WTC11 (cell line): ENCODE measurements at regions not wholly inside any gene's neighbourhood (a gene's known extent, or its start where the extent isn't known, plus 50 kb on each side); places are given as distances from the start of the nearest gene placed in this dataset.

Experiments
- ATAC-seq: fragments of 200-7000 bp; cut with Tn5 transposase; 2 replicates; pipeline ENCODE4 v1.10.0; 2021; ENCODE audit warnings: mild to moderate bottlenecking, moderate library complexity
- CTCF ChIA-PET: fragments of 300-600 bp; sonication (Branson Sonifier 250); formaldehyde crosslinking; loops from one replicate; lab custom pipeline; 2021; ENCODE audit warnings: antibody characterized with exemption; lab: Charles Lee
- POLR2A ChIA-PET: fragments of 350-600 bp; sonication (Branson Sonifier 250); formaldehyde crosslinking; loops from one replicate; lab custom pipeline; 2021; ENCODE audit warnings: antibody characterized with exemption; lab: Charles Lee
- DNase-seq: peaks from one replicate; pipeline ENCODE4 v3.0.0; 2021; ENCODE audit warnings: low spot score
- H3K27ac Mint-ChIP-seq: 2 replicates; pipeline ENCODE4 v1.8.0; 2021; ENCODE audit warnings: mixed read lengths
- H3K27me3 Mint-ChIP-seq: 2 replicates; pipeline ENCODE4 v1.8.0; 2021; ENCODE audit warnings: low read depth, mild to moderate bottlenecking, moderate library complexity, mixed read lengths
- H3K36me3 Mint-ChIP-seq: 2 replicates; pipeline ENCODE4 v1.8.0; 2021; ENCODE audit warnings: mixed read lengths
- H3K4me1 Mint-ChIP-seq: 2 replicates; pipeline ENCODE4 v1.8.0; 2022; ENCODE audit warnings: mixed read lengths
- H3K4me3 Mint-ChIP-seq: 2 replicates; pipeline ENCODE4 v1.8.0; 2021; ENCODE audit warnings: mild to moderate bottlenecking, moderate library complexity, mixed read lengths
- H3K9me3 Mint-ChIP-seq: 2 replicates; pipeline ENCODE4 v1.8.0; 2021; ENCODE audit warnings: mixed read lengths
- ELF4 ChIP-seq: sonication (generic); formaldehyde crosslinking; IDR thresholded peaks from 2 replicates; pipeline ENCODE4 v1.8.1; 2022; ENCODE audit warnings: low read depth, mild to moderate bottlenecking, moderate library complexity, missing genetic modification reagents
- EMX1 ChIP-seq: fragments of 250-450 bp; sonication (Bioruptor Pico); IDR thresholded peaks from 2 replicates; pipeline ENCODE4 v1.8.0; 2021; ENCODE audit warnings: mild to moderate bottlenecking
- FOXJ3 ChIP-seq: sonication (generic); formaldehyde crosslinking; IDR thresholded peaks from 2 replicates; pipeline ENCODE4 v1.9.0; 2021; ENCODE audit warnings: missing genetic modification reagents, mild to moderate bottlenecking, borderline replicate concordance
- FOXP1 ChIP-seq: sonication (generic); formaldehyde crosslinking; IDR thresholded peaks from 2 replicates; pipeline ENCODE4 v1.8.0; 2022; ENCODE audit warnings: missing genetic modification reagents, mild to moderate bottlenecking, moderate library complexity, borderline replicate concordance
- GRHL2 ChIP-seq: fragments of 250-450 bp; sonication (Bioruptor Pico); IDR thresholded peaks from 2 replicates; pipeline ENCODE4 v1.8.0; 2022; ENCODE audit warnings: mild to moderate bottlenecking, moderate library complexity; ENCODE audit not compliant: insufficient replicate concordance, severe bottlenecking
- MXD4 ChIP-seq: fragments of 250-450 bp; sonication (Bioruptor Pico); IDR thresholded peaks from 2 replicates; pipeline ENCODE4 v1.8.0; 2021; ENCODE audit warnings: mild to moderate bottlenecking, moderate library complexity, borderline replicate concordance
- MYBL2 ChIP-seq: sonication (generic); formaldehyde crosslinking; IDR thresholded peaks from 2 replicates; pipeline ENCODE4 v1.8.1; 2023; ENCODE audit warnings: mild to moderate bottlenecking, moderate library complexity, missing genetic modification reagents
- NFATC4 ChIP-seq: fragments of 250-450 bp; sonication (Bioruptor Pico); IDR thresholded peaks from 2 replicates; pipeline ENCODE4 v1.9.0; 2021; ENCODE audit warnings: mild to moderate bottlenecking
- NFE2L1 ChIP-seq: sonication (generic); formaldehyde crosslinking; IDR thresholded peaks from 2 replicates; pipeline ENCODE4 v1.8.1; 2023; ENCODE audit warnings: missing genetic modification reagents
- PRRX2 ChIP-seq: fragments of 250-450 bp; sonication (Bioruptor Pico); IDR thresholded peaks from 2 replicates; pipeline ENCODE4 v1.8.0; 2021; ENCODE audit warnings: mild to moderate bottlenecking
- TCF7 ChIP-seq: sonication (generic); formaldehyde crosslinking; IDR thresholded peaks from 2 replicates; pipeline ENCODE4 v1.8.0; 2022; ENCODE audit warnings: mild to moderate bottlenecking, low read depth, missing genetic modification reagents, moderate library complexity
- USF2 ChIP-seq: sonication (generic); formaldehyde crosslinking; IDR thresholded peaks from 2 replicates; pipeline ENCODE4 v1.8.1; 2023; ENCODE audit warnings: mild to moderate bottlenecking, missing genetic modification reagents, moderate library complexity
- ZNF121 ChIP-seq: sonication (generic); formaldehyde crosslinking; IDR thresholded peaks from 2 replicates; pipeline ENCODE4 v1.8.0; 2023; ENCODE audit warnings: missing genetic modification reagents
- ZNF232 ChIP-seq: sonication (generic); formaldehyde crosslinking; IDR thresholded peaks from 2 replicates; pipeline ENCODE4 v1.8.0; 2022; ENCODE audit warnings: mild to moderate bottlenecking, missing genetic modification reagents
- ZNF281 ChIP-seq: sonication (generic); formaldehyde crosslinking; IDR thresholded peaks from 2 replicates; pipeline ENCODE4 v1.8.0; 2023; ENCODE audit warnings: mild to moderate bottlenecking, missing genetic modification reagents
- ZNF396 ChIP-seq: fragments of 250-450 bp; sonication (Bioruptor Pico); IDR thresholded peaks from 2 replicates; pipeline ENCODE4 v1.8.0; 2021; ENCODE audit warnings: mild to moderate bottlenecking, moderate library complexity, borderline replicate concordance
- ZNF532 ChIP-seq: fragments of 250-450 bp; sonication (Bioruptor Pico); IDR thresholded peaks from 2 replicates; pipeline ENCODE4 v1.9.0; 2021; ENCODE audit warnings: mild to moderate bottlenecking, borderline replicate concordance
- TF ChIP-seq, protein P1 (sequence below): fragments of 250-450 bp; sonication (Bioruptor Pico); conservative IDR thresholded peaks from 2 replicates; pipeline ENCODE4 v1.9.0; 2021; ENCODE audit warnings: mild to moderate bottlenecking
- TF ChIP-seq, protein P2 (sequence below): sonication (generic); formaldehyde crosslinking; IDR thresholded peaks from 2 replicates; pipeline ENCODE4 v1.8.1; 2022; ENCODE audit warnings: mild to moderate bottlenecking, missing genetic modification reagents, moderate library complexity, borderline replicate concordance
- TF ChIP-seq, protein P3 (sequence below): sonication (generic); formaldehyde crosslinking; IDR thresholded peaks from 2 replicates; pipeline ENCODE4 v1.8.0; 2022; ENCODE audit warnings: mild to moderate bottlenecking, missing genetic modification reagents
- TF ChIP-seq, protein P4 (sequence below): sonication (generic); formaldehyde crosslinking; IDR thresholded peaks from 2 replicates; pipeline ENCODE4 v1.8.1; 2023; ENCODE audit warnings: mild to moderate bottlenecking, missing genetic modification reagents, moderate library complexity

DNA sequence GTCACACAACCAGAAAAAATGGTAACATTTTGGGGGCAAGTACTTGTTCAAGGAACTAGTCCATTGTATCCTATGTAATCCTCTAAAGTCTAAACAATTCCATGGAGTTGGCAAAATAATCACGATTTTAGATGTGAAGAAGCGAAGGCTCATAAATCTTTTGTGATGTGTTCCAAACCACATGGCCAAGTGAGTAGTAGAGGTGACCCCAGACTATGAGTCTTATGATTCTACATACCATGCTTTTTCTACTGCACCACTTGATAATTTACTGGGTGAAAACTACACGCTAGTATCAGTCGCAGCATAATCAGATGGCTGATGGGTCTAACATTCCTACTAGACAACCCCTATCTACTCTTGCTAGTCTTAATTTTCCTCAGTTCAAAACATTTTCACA lies 371.4 kb downstream of the OSR1 start:
- ATAC-seq: no peak
- Mint-ChIP-seq H3K36me3 (no peaks in the 10 kb centered on the region), H3K4me1 (peaks cover 26% of the 10 kb centered on the region), H3K9me3 (no peaks in the 10 kb centered on the region), H3K27ac (no peak overlapping the region), H3K27me3 (no peaks in the 10 kb centered on the region), H3K4me3 (no peak overlapping the region)
- no peak for DNase-seq
- POLR2A ChIA-PET: no interaction called here
- CTCF ChIA-PET: no interaction called here
- TF ChIP-seq, protein P1, sequence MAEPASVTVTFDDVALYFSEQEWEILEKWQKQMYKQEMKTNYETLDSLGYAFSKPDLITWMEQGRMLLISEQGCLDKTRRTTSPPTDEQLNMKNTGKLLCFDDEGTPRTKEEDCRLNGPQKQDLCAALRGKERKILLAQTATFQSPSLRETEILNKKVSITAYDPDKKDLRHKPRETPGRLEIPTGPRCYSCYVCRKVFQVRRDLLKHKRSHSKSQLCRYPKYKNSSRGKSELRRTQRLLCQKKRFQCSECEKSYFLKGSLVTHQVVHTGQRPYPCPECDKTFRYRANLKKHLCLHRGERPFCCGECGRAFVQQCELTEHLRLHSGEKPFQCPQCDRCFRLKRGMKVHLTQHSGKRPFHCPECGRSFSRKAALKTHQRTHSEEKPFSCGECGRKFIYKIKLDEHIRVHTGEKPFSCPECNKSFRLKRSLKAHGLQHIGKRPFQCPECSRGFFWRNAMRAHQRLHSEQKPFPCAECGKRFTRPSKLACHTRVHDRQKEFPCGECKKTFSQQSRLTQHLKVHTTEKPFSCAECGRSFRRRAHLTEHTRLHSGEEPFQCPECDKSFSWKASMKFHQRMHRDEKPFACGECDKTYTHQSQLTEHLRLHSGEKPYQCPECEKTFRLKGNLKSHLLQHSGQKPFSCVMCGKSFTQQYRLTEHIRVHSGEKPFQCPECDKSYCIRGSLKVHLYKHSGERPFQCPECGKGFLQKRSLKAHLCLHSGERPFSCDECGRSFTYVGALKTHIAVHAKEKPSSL (CRISPR knock-in tag): no peak
- TF ChIP-seq, protein P2, sequence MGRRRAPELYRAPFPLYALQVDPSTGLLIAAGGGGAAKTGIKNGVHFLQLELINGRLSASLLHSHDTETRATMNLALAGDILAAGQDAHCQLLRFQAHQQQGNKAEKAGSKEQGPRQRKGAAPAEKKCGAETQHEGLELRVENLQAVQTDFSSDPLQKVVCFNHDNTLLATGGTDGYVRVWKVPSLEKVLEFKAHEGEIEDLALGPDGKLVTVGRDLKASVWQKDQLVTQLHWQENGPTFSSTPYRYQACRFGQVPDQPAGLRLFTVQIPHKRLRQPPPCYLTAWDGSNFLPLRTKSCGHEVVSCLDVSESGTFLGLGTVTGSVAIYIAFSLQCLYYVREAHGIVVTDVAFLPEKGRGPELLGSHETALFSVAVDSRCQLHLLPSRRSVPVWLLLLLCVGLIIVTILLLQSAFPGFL: no peak
- TF ChIP-seq, protein P3, sequence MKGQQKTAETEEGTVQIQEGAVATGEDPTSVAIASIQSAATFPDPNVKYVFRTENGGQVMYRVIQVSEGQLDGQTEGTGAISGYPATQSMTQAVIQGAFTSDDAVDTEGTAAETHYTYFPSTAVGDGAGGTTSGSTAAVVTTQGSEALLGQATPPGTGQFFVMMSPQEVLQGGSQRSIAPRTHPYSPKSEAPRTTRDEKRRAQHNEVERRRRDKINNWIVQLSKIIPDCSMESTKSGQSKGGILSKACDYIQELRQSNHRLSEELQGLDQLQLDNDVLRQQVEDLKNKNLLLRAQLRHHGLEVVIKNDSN (CRISPR knock-in tag): no peak
- TF ChIP-seq ZNF232 (no peak), TCF7 (CRISPR knock-in tag) (no peak), EMX1 (CRISPR knock-in tag) (no peak), MYBL2 (CRISPR knock-in tag) (no peak), ZNF121 (no peak), FOXJ3 (CRISPR knock-in tag) (no peak), PRRX2 (CRISPR knock-in tag) (no peak)
- TF ChIP-seq, protein P4, sequence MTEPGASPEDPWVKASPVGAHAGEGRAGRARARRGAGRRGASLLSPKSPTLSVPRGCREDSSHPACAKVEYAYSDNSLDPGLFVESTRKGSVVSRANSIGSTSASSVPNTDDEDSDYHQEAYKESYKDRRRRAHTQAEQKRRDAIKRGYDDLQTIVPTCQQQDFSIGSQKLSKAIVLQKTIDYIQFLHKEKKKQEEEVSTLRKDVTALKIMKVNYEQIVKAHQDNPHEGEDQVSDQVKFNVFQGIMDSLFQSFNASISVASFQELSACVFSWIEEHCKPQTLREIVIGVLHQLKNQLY (CRISPR knock-in tag): no peak

GRCh38 chr2:18986046-18986445 lies 372.4 kb downstream of the OSR1 start:
- H3K36me3 Mint-ChIP-seq: no peaks in the 10 kb centered on the region
- ChIA-PET POLR2A (no interaction called here), CTCF (no interaction called here)
- no peak overlapping the region for H3K27ac Mint-ChIP-seq
- H3K4me3 Mint-ChIP-seq: no peak overlapping the region
- ATAC-seq (no peak), DNase-seq (no peak)
- H3K27me3 Mint-ChIP-seq: no peaks in the 10 kb centered on the region
- H3K9me3 Mint-ChIP-seq: no peaks in the 10 kb centered on the region
- H3K4me1 Mint-ChIP-seq: peaks cover 23% of the 10 kb centered on the region
- no peak for TF ChIP-seq ELF4 (CRISPR knock-in tag)
- TF ChIP-seq ZNF396 (CRISPR knock-in tag): no peak
- no peak for TF ChIP-seq NFATC4 (CRISPR knock-in tag)
- TF ChIP-seq ZNF281: no peak
- no peak for TF ChIP-seq NFE2L1 (CRISPR knock-in tag)
- no peak for TF ChIP-seq ZNF532 (CRISPR knock-in tag)
- no peak for TF ChIP-seq FOXP1 (CRISPR knock-in tag)
- TF ChIP-seq, protein P1 (CRISPR knock-in tag): no peak
- TF ChIP-seq MXD4 (CRISPR knock-in tag): no peak
- no peak for TF ChIP-seq USF2
- no peak for TF ChIP-seq GRHL2 (CRISPR knock-in tag)
